ENCODE measurements at regions not wholly inside any gene's neighbourhood (a gene's known extent, or its start where the extent isn't known, plus 50 kb on each side); places are given as distances from the start of the nearest gene placed in this dataset.

- no peak for DNase-seq
- ATAC-seq: no peak
- intact Hi-C loops (cut with DNase I, micrococcal nuclease): no loop called here
Measured at GRCh38 chr14:66380143-66380542, 106.0 kb upstream of the CCDC196 start.

GRCh38 chr14:66381755-66382154 is 104.4 kb upstream of the CCDC196 start:
- intact Hi-C loops (cut with DNase I, micrococcal nuclease): no loop called here
- DNase-seq: no peak
- no peak for ATAC-seq

- ATAC-seq (no peak), DNase-seq (no peak)
- intact Hi-C loops (cut with DNase I, micrococcal nuclease): no loop called here
Measured at GRCh38 chr14:66383257-66383656, 102.9 kb upstream of the CCDC196 start.

GRCh38 chr14:66383771-66384170 is 102.4 kb upstream of the CCDC196 start:
- intact Hi-C loops (cut with DNase I, micrococcal nuclease): no loop called here
- ATAC-seq (no peak), DNase-seq (no peak)

- DNase-seq (no peak), ATAC-seq (no peak)
- intact Hi-C loops (cut with DNase I, micrococcal nuclease): no loop called here
Measured at GRCh38 chr14:66388516-66388915, 97.7 kb upstream of the CCDC196 start.

- ATAC-seq: no peak
- no peak for DNase-seq
- intact Hi-C loops (cut with DNase I, micrococcal nuclease): no loop called here
Measured at GRCh38 chr14:66389481-66389880, 96.7 kb upstream of the CCDC196 start.

GRCh38 chr14:66395300-66395699 is 90.9 kb upstream of the CCDC196 start:
- no peak for DNase-seq
- ATAC-seq: no peak
- intact Hi-C loops (cut with DNase I, micrococcal nuclease): no loop called here

GRCh38 chr14:66396164-66396563 is 90.0 kb upstream of the CCDC196 start:
- intact Hi-C loops (cut with DNase I, micrococcal nuclease): no loop called here
- DNase-seq: no peak
- ATAC-seq: no peak

- DNase-seq: no peak
- intact Hi-C loops (cut with DNase I, micrococcal nuclease): no loop called here
- no peak for ATAC-seq
Measured at GRCh38 chr14:66398437-66398836, 87.7 kb upstream of the CCDC196 start.

- DNase-seq (no peak), ATAC-seq (no peak)
- intact Hi-C loops (cut with DNase I, micrococcal nuclease): no loop called here
Measured at GRCh38 chr14:66401449-66402095, 84.6 kb upstream of the CCDC196 start.

GRCh38 chr14:66403183-66403582 is 83.0 kb upstream of the CCDC196 start:
- intact Hi-C loops (cut with DNase I, micrococcal nuclease): no loop called here
- no peak for DNase-seq

GRCh38 chr14:66404051-66404545 is 82.1 kb upstream of the CCDC196 start:
- intact Hi-C loops (cut with DNase I, micrococcal nuclease): no loop called here
- DNase-seq: no peak

More at GRCh38 chr14:66403183-66403582, 83.0 kb upstream of the CCDC196 start:
- ATAC-seq: peak; percentile 60

GRCh38 chr14:66405158-66405557 is 81.0 kb upstream of the CCDC196 start:
- DNase-seq: no peak
- intact Hi-C loops (cut with DNase I, micrococcal nuclease): no loop called here
- ATAC-seq: no peak

More at GRCh38 chr14:66404051-66404545, 82.1 kb upstream of the CCDC196 start:
- no peak for ATAC-seq

- DNase-seq: no peak
- intact Hi-C loops (cut with DNase I, micrococcal nuclease): no loop called here
- ATAC-seq: no peak
Measured at GRCh38 chr14:66413901-66414300, 72.3 kb upstream of the CCDC196 start.

GRCh38 chr14:66414511-66414910 is 71.7 kb upstream of the CCDC196 start:
- intact Hi-C loops (cut with DNase I, micrococcal nuclease): no loop called here
- DNase-seq (no peak), ATAC-seq (no peak)

- DNase-seq (no peak), ATAC-seq (no peak)
- intact Hi-C loops (cut with DNase I, micrococcal nuclease): no loop called here
Measured at GRCh38 chr14:66420251-66421006, 65.7 kb upstream of the CCDC196 start.

GRCh38 chr14:66421990-66422946 is 63.9 kb upstream of the CCDC196 start:
- DNase-seq (no peak), ATAC-seq (no peak)
- intact Hi-C loops (cut with DNase I, micrococcal nuclease): no loop called here

- intact Hi-C loops (cut with DNase I, micrococcal nuclease): no loop called here
- DNase-seq (no peak), ATAC-seq (no peak)
Measured at GRCh38 chr14:66425402-66425801, 60.8 kb upstream of the CCDC196 start.

- intact Hi-C loops (cut with DNase I, micrococcal nuclease): no loop called here
- DNase-seq: no peak
- ATAC-seq: no peak
Measured at GRCh38 chr14:66426451-66426850, 59.7 kb upstream of the CCDC196 start.

All from left colon (tissue), 2 donors.